Duodenal mucosa (tissue), 2 donors: ENCODE measurements at regions not wholly inside any gene's neighbourhood (a gene's known extent, or its start where the extent isn't known, plus 50 kb on each side); places are given as distances from the start of the nearest gene placed in this dataset.

Experiments used
- H3K27ac ChIP-seq: one replicate; pipeline ENCODE4 v1.7.0; 2013; ENCODE audit warnings: low read depth, low read length
- H3K27me3 ChIP-seq, 2 donors: one replicate each; pipeline ENCODE4 v1.7.0; 2013; ENCODE audit warnings: low read length in 2 of 2, control low read depth in 1 of 2; ENCODE audit not compliant: insufficient read depth in 2 of 2, control insufficient read depth in 1 of 2
- H3K36me3 ChIP-seq, 2 donors: one replicate each; pipeline ENCODE4 v1.7.0; 2013; ENCODE audit warnings: low read length in 2 of 2, control low read depth in 1 of 2; ENCODE audit not compliant: insufficient read depth in 2 of 2, control insufficient read depth in 1 of 2
- H3K4me1 ChIP-seq, 2 donors: one replicate each; pipeline ENCODE4 v1.7.0; 2013; ENCODE audit warnings: low read length in 2 of 2, control low read depth in 1 of 2; ENCODE audit not compliant: insufficient read depth in 2 of 2, control insufficient read depth in 1 of 2
- H3K4me3 ChIP-seq, 2 donors: one replicate each; pipeline ENCODE4 v1.7.0; 2013; ENCODE audit warnings: low read length in 2 of 2, low read depth in 1 of 2
- H3K9ac ChIP-seq, 2 donors: one replicate each; pipeline ENCODE4 v1.7.0; 2013; ENCODE audit warnings: low read length in 2 of 2, low read depth in 1 of 2
- H3K9me3 ChIP-seq, 2 donors: one replicate each; pipeline ENCODE4 v1.7.0; 2013; ENCODE audit warnings: low read length in 2 of 2, control low read depth in 1 of 2; ENCODE audit not compliant: control insufficient read depth in 1 of 2

DNA sequence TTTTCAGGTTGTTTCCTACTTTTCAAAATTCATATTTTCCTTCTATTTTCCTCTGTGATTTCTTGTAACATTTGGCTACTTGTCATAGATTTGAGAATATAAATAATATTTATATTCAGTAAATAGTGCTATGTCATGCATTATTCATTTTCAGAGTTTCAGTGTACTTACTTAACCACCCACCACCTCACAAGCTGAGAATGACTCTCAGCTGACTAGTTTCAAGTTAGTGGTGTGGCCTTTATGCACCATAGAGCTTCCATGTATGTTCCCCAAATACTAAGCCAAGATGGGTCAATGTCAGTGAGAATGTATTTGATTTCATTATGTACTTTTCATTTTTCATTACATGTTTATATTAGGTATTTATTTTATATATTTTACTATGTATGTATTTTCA lies 56.9 kb upstream of the RGS1 start:
- Histone ChIP-seq H3K9ac (no peak overlapping the region), H3K36me3 (no peaks in the 10 kb centered on the region), H3K4me3 (no peak overlapping the region), H3K27me3 (no peaks in the 10 kb centered on the region), H3K27ac (no peak overlapping the region), H3K9me3 (no peaks in the 10 kb centered on the region), H3K4me1 (peaks cover 0 to 3% of the 10 kb centered on the region in 2 donors)

DNA sequence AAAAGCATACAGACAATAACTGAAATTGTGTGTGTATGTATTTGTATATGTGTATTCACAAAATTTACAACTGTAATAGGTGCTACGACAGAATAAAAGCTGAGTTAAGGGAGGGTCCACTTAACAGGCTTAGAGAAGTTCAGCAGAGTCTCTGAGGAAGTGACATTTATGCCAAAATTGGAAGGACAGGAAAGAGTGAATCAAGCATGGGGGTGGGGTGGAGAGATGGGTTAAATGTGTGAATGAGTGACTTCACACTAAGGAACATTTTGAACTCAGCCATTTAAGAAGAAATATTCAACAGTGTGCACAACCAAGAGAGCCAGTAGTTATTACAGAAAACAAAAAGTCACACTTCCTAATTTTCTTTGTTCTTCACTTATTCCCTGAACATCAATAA lies 53.8 kb upstream of the RGS1 start:
- Histone ChIP-seq H3K9me3 (no peaks in the 10 kb centered on the region), H3K4me3 (no peak overlapping the region), H3K36me3 (no peaks in the 10 kb centered on the region), H3K4me1 (peaks cover 0 to 3% of the 10 kb centered on the region in 2 donors), H3K9ac (no peak overlapping the region), H3K27me3 (no peaks in the 10 kb centered on the region), H3K27ac (no peak overlapping the region)

DNA sequence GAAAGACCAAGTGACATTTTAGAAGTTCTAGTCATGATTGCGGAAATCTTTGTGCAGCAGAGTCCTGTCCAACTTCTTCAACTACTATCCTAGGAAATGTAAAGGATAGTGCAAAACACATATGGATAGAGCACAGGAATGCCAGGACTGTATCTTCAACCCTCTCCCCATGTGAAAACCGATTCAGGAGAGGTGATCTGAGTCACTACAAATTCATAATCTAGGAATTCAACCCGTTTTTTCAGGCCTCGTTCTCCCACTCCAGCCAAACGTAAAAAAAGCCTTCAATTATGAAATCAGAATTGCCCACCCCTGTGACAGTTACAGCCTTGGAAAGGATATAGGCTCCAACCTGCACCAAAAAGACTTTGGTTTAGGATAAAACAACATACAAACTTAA lies 52.9 kb upstream of the RGS1 start:
- H3K9me3 ChIP-seq = no peaks in the 10 kb centered on the region
- H3K9ac ChIP-seq = no peak overlapping the region
- H3K27me3 ChIP-seq = no peaks in the 10 kb centered on the region
- no peaks in the 10 kb centered on the region for H3K36me3 ChIP-seq
- H3K4me1 ChIP-seq = peaks cover 0 to under 1% of the 10 kb centered on the region in 2 donors
- no peak overlapping the region for H3K4me3 ChIP-seq
- no peak overlapping the region for H3K27ac ChIP-seq

DNA sequence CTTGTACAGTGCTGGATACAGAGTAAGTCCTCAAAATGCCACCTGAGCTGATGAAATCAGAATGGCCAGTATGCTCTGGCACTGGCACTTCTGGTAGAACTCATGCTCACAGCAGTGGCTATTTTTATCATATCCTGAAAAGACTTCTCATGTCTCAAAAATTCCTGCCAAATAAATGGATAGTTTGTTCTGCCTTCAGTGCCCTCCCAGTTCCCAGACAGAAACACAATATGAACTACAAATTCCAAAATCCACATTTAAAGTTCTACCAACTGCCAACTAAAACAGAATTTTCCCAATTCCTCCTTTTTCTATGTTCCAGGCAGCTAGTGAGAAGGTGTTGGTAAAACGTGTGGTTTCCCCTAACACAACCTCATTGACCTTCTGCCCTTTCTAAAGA lies 51.4 kb upstream of the RGS1 start:
- no peak overlapping the region for H3K27ac ChIP-seq
- H3K9ac ChIP-seq = no peak overlapping the region
- no peaks in the 10 kb centered on the region for H3K9me3 ChIP-seq
- H3K36me3 ChIP-seq = no peaks in the 10 kb centered on the region
- H3K27me3 ChIP-seq = no peaks in the 10 kb centered on the region
- H3K4me3 ChIP-seq = no peak overlapping the region
- H3K4me1 ChIP-seq = no peaks in the 10 kb centered on the region
